ENCODE measurements at regions not wholly inside any gene's neighbourhood (a gene's known extent, or its start where the extent isn't known, plus 50 kb on each side); places are given as distances from the start of the nearest gene placed in this dataset.
"Not testable (repeated sequence)": the region's sequence is repeated elsewhere in the genome, so short reads cannot be mapped to it uniquely, and the experiment has no call there.

GRCh38 chr4:128620279-128620965 lies 189.1 kb upstream of the JADE1 start:
- not testable (repeated sequence) for TF ChIP-seq CTCF, POLR2A, POLR2AphosphoS5, EP300 (IDR thresholded peaks at IDR 0.05)

Measured in upper lobe of left lung (tissue), 4 donors.